OCI-LY7 (cell line): ENCODE measurements at regions not wholly inside any gene's neighbourhood (a gene's known extent, or its start where the extent isn't known, plus 50 kb on each side); places are given as distances from the start of the nearest gene placed in this dataset.

ENCODE experiments used
- BruUV-seq: library from RNA; stranded (reverse); fragments of 400-500 nt; replicated peaks from 2 replicates; lab custom pipeline; 2021; lab: Mats Ljungman, UMichigan
- CTCF ChIA-PET: fragments of 300-600 bp; sonication (Branson Sonifier 250); formaldehyde crosslinking; loops from one replicate; lab custom pipeline; 2022; ENCODE audit warnings: antibody characterized with exemption; ENCODE audit not compliant: unreplicated experiment; lab: Charles Lee
- POLR2A ChIA-PET: fragments of 300-600 bp; sonication (Branson Sonifier 250); formaldehyde crosslinking; loops from one replicate; lab custom pipeline; 2022; ENCODE audit warnings: antibody characterized with exemption; lab: Charles Lee
- DNase-seq: peaks from one replicate; pipeline ENCODE4 v3.0.0-alpha.2; 2015; ENCODE audit warnings: low spot score
- H2AFZ ChIP-seq: fragments of 200-600 bp; sonication (generic), shearing (Covaris generic); 2 replicates; pipeline ENCODE4 v1.6.1; 2014; ENCODE audit warnings: mild to moderate bottlenecking, antibody characterized with exemption, low read length, moderate library complexity
- H3K27ac ChIP-seq: fragments of 200-600 bp; sonication (generic); 2 replicates; pipeline ENCODE4 v1.5.1; 2014; ENCODE audit warnings: mixed run types, low read depth, mild to moderate bottlenecking, moderate library complexity, low read length, inconsistent platforms; ENCODE audit not compliant: poor library complexity, severe bottlenecking
- H3K36me3 ChIP-seq: fragments of 200-600 bp; sonication (generic); 2 replicates; pipeline ENCODE4 v1.6.1; 2014; ENCODE audit warnings: mild to moderate bottlenecking, antibody characterized with exemption, low read length, moderate library complexity, mixed read lengths; ENCODE audit not compliant: insufficient read depth
- H3K4me1 ChIP-seq: fragments of 200-600 bp; sonication (generic); 2 replicates; pipeline ENCODE4 v1.5.1; 2014; ENCODE audit warnings: mild to moderate bottlenecking, low read length; ENCODE audit not compliant: insufficient read depth, poor library complexity, severe bottlenecking
- H3K4me2 ChIP-seq: fragments of 200-600 bp; sonication (generic); 2 replicates; pipeline ENCODE4 v1.6.1; 2014; ENCODE audit warnings: mild to moderate bottlenecking, low read length
- H3K4me3 ChIP-seq: fragments of 200-600 bp; sonication (generic); 2 replicates; pipeline ENCODE4 v1.5.1; 2014; ENCODE audit warnings: mild to moderate bottlenecking, low read depth, low read length; ENCODE audit not compliant: poor library complexity, severe bottlenecking
- H3K79me2 ChIP-seq: fragments of 200-600 bp; sonication (generic); 2 replicates; pipeline ENCODE4 v1.6.1; 2016; ENCODE audit warnings: low read depth, mild to moderate bottlenecking, low read length, moderate library complexity, mixed read lengths; ENCODE audit not compliant: insufficient read depth
- H3K9me2 ChIP-seq: fragments of 200-600 bp; sonication (generic); 2 replicates; pipeline ENCODE4 v1.6.1; 2016; ENCODE audit warnings: mild to moderate bottlenecking, low read length, mixed read lengths; ENCODE audit not compliant: insufficient read depth
- H3K9me3 ChIP-seq: fragments of 200-600 bp; sonication (generic); 2 replicates; pipeline ENCODE4 v1.6.1; 2014; ENCODE audit warnings: mild to moderate bottlenecking, mixed run types, low read length, mixed read lengths
- H4K20me1 ChIP-seq: fragments of 200-600 bp; sonication (generic); 2 replicates; pipeline ENCODE4 v1.6.1; 2014; ENCODE audit warnings: mild to moderate bottlenecking, antibody characterized with exemption, low read length, moderate library complexity, mixed read lengths; ENCODE audit not compliant: insufficient read depth
- EZH2phosphoT487 ChIP-seq: fragments of 200-600 bp; sonication (generic); IDR thresholded peaks from 2 replicates; pipeline ENCODE4 v1.6.1; 2018; ENCODE audit warnings: low read depth, borderline replicate concordance, mild to moderate bottlenecking, mixed run types, antibody characterized with exemption, low read length, moderate library complexity, mixed read lengths
- intact Hi-C: fragments of 100-400 bp; cut with micrococcal nuclease; formaldehyde crosslinking; loops from one replicate; pipeline ENCODE4 v1.10.0; 2022; ENCODE audit not compliant: unreplicated experiment
- TF ChIP-seq, protein P1 (sequence below): fragments of 200-600 bp; sonication (generic); conservative IDR thresholded peaks from 2 replicates; pipeline ENCODE4 v1.5.1; 2014; ENCODE audit warnings: mild to moderate bottlenecking, antibody characterized with exemption, low read length, moderate library complexity, mixed read lengths

- POLR2A ChIA-PET = no interaction called here
- Histone ChIP-seq H3K9me2 (no peaks in the 10 kb centered on the region), H3K9me3 (no peaks in the 10 kb centered on the region), H3K4me1 (no peaks in the 10 kb centered on the region), H3K79me2 (no peaks in the 10 kb centered on the region), H3K36me3 (no peaks in the 10 kb centered on the region), H3K27ac (no peak overlapping the region), H3K4me2 (no peak overlapping the region), H4K20me1 (no peaks in the 10 kb centered on the region), H2AFZ (no peak overlapping the region), H3K4me3 (no peak overlapping the region)
- TF ChIP-seq, protein P1, sequence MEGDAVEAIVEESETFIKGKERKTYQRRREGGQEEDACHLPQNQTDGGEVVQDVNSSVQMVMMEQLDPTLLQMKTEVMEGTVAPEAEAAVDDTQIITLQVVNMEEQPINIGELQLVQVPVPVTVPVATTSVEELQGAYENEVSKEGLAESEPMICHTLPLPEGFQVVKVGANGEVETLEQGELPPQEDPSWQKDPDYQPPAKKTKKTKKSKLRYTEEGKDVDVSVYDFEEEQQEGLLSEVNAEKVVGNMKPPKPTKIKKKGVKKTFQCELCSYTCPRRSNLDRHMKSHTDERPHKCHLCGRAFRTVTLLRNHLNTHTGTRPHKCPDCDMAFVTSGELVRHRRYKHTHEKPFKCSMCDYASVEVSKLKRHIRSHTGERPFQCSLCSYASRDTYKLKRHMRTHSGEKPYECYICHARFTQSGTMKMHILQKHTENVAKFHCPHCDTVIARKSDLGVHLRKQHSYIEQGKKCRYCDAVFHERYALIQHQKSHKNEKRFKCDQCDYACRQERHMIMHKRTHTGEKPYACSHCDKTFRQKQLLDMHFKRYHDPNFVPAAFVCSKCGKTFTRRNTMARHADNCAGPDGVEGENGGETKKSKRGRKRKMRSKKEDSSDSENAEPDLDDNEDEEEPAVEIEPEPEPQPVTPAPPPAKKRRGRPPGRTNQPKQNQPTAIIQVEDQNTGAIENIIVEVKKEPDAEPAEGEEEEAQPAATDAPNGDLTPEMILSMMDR = no peak
- no peak for TF ChIP-seq EZH2phosphoT487
- BruUV-seq = no TSS peak
- intact Hi-C loops = no loop called here
- CTCF ChIA-PET = interaction anchor here (0.6 kb wide), 1 partner anchor 1714 kb away, joined by 3 read pairs; no protein-coding TSS in a partner anchor
- no peak for DNase-seq
Observed at GRCh38 chr2:7989823-7990222, 692.0 kb upstream of the ID2 start.

DNA sequence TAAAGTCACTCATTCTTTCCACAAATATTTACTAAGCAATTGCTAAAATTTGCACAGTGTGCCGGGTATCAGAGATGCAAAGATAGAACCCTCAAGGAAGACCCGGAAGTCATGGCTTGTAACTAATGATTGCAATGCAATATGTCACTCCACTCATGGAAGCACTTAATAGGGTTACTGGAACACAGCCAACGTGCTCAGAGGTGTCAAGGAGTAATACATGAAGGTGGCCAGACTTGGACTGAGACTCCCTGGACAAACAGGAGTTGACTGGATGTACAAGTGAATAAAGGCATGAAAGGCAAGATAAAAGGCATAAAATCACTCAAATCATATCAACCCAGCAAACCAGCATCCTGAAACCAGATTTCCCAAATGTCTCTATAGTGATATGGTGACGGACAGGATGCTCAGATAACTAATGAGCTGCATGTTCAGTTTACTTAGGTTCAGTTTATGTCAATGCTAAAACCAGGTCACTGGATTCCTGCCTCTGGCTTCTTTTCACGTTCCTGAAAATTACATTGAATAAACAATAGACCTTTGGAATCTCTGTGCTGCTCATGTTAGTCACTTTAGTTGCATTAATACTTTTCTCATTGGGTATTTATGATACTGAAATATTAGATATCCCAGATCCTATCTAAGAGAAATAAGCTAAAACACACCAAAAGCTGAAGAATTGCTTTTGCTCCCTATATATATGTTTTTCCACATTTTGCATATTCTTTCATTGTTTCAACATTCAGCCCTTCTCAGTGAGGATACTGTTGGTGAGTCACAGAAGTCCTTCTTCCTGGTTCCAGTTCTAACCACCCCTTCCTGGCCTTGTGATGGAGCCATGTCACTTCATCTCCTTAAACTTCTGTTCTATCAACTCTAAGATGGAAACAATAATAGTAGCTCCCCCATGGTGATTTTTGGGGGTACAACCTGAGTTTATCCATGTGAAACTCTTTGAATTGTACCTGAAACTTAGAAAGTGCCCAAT, 688.9 kb upstream of the ID2 start:
- intact Hi-C loops = no loop called here
- POLR2A ChIA-PET = interaction anchor here (0.8 kb wide), 1 partner anchor 14 kb away, joined by 3 read pairs; no protein-coding TSS in a partner anchor
- Histone ChIP-seq H3K4me1 (peaks cover 6% of the 10 kb centered on the region), H3K27ac (no peak overlapping the region), H3K4me3 (no peak overlapping the region), H2AFZ (no peak overlapping the region), H3K36me3 (no peaks in the 10 kb centered on the region), H3K9me2 (no peaks in the 10 kb centered on the region), H3K4me2 (no peak overlapping the region), H4K20me1 (no peaks in the 10 kb centered on the region), H3K79me2 (no peaks in the 10 kb centered on the region), H3K9me3 (no peaks in the 10 kb centered on the region)
- no peak for DNase-seq
- TF ChIP-seq, protein P1 = no peak
- no peak for TF ChIP-seq EZH2phosphoT487
- CTCF ChIA-PET = no interaction called here
- BruUV-seq = no TSS peak
